ENCODE measurements at regions not wholly inside any gene's neighbourhood (a gene's known extent, or its start where the extent isn't known, plus 50 kb on each side); places are given as distances from the start of the nearest gene placed in this dataset.

DNA sequence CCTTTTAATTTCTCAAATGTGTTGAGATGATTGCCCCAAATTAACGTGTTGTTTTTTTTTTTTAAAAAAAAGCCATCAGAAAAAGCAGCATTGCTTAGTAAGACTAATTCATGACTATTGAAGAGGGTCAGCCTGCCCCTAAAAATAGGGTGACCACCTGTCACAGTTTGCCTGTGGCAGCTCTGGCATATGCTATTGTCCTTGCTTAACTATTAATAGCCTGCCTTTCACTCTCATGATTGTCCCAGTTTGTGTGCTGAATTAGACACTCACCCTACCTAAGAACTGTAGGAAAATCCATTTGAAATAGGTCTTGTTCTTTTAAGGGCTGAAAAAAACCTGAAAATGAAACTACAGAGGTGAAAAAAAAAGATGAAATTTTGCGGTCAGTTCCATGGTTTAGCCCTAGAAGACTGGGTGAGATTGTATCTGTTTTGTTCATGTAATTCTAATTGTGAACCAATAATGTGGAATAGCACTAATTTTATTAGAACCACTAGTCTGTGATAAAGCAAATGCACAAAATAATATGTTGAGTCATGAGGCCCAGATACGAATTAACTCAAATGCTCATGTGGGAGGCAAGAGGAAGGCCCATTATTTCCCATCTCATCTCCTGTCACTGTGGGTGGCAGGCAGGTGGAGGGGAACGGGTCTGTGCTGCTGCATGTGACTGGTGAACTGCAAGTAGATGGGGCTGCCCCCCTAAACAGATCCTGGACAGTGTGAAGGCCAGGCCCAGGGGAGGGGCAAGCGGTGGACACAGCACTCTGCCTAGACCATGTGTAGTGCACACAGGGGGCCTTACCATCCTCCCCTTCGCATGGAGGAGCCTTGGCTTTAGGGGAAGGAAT is 265.4 kb upstream of the NFE2L3 start:
- no peak for ATAC-seq
- TF ChIP-seq, protein P1, sequence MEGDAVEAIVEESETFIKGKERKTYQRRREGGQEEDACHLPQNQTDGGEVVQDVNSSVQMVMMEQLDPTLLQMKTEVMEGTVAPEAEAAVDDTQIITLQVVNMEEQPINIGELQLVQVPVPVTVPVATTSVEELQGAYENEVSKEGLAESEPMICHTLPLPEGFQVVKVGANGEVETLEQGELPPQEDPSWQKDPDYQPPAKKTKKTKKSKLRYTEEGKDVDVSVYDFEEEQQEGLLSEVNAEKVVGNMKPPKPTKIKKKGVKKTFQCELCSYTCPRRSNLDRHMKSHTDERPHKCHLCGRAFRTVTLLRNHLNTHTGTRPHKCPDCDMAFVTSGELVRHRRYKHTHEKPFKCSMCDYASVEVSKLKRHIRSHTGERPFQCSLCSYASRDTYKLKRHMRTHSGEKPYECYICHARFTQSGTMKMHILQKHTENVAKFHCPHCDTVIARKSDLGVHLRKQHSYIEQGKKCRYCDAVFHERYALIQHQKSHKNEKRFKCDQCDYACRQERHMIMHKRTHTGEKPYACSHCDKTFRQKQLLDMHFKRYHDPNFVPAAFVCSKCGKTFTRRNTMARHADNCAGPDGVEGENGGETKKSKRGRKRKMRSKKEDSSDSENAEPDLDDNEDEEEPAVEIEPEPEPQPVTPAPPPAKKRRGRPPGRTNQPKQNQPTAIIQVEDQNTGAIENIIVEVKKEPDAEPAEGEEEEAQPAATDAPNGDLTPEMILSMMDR (IDR thresholded peaks at IDR 0.05) = no peak
- H3K36me3 ChIP-seq (ENCODE audit: low read depth) = no peaks in the 10 kb centered on the region
- H3K4me1 ChIP-seq (ENCODE audit: low read depth) = no peaks in the 10 kb centered on the region
- H3K9me3 ChIP-seq = no peaks in the 10 kb centered on the region
- DNase-seq = no peak
- no peak overlapping the region for H3K4me3 ChIP-seq
- intact Hi-C loops (cut with DNase I, micrococcal nuclease) = loop anchor here in 1 of 2 donors (5.0 kb wide), 1 partner anchor 481 kb away; no protein-coding TSS in a partner anchor

DNA sequence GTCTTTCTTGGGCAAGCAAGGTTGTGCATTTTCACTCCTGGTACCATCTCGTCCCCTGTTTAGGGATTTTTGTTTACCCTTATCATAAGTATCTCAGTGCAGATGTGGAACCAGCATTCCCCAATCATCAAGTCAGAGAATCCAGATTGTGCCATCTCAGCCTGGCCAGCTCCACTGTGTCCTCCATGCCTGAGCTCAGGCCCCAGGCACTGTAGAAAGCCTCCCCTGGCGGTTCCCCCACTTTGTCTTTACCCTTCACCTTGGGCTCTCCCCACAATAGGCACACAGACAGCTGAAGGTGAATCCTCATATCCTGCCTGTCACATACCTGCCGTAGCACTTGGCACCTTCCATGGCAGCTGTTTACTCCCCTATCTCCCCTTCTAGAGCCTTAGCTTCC is 264.7 kb upstream of the NFE2L3 start:
- intact Hi-C loops (cut with DNase I, micrococcal nuclease) = loop anchor here in 1 of 2 donors (5.0 kb wide), 1 partner anchor 480 kb away; no protein-coding TSS in a partner anchor

DNA sequence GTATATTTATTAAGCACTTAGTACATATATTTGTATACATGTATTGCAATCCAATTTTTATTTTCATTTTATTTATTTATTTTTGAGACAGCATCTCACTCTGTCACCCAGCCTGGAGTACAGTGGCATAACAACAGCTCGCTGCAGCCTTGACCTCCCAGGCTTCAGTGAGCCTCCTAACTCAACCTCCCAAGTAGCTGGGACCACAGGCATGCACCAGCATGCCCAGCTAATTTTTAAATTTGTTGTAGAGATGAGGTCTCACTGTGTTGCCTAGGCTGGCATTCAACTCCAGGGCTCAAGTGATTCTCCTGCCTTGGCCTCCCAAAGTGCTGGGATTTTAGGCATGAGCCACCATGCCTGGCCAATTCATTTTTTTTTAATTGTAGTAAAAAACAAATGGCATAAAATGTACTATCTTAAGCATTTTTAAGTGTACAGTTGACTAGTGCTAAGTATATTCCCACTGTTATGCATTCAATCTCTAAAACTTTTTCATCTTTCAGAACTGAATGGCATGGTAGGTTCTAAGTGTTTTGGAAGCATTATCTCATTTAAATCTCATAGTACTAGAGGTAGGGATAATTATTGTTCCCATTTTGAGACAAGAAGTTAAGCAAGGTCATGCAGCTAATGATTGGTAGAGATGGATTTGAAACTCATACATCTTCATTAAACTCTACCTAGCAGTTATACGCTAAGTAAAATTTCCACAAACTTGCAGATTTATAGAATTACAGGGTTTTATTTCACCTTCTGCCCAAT is 264.0 kb upstream of the NFE2L3 start:
- H3K9me3 ChIP-seq = no peaks in the 10 kb centered on the region
- TF ChIP-seq, protein P1 (IDR thresholded peaks at IDR 0.05) = no peak
- no peak overlapping the region for H3K4me3 ChIP-seq
- no peak for DNase-seq
- intact Hi-C loops (cut with DNase I, micrococcal nuclease) = loop anchor here in 1 of 2 donors (5.0 kb wide), 1 partner anchor 479 kb away; no protein-coding TSS in a partner anchor
- ATAC-seq = no peak
- H3K36me3 ChIP-seq (ENCODE audit: low read depth) = no peaks in the 10 kb centered on the region
- no peaks in the 10 kb centered on the region for H3K4me1 ChIP-seq (ENCODE audit: low read depth)

More for the DNA sequence above, 264.7 kb upstream of the NFE2L3 start:
- no peaks in the 10 kb centered on the region for H3K9me3 ChIP-seq
- no peak overlapping the region for H3K4me3 ChIP-seq
- DNase-seq (no peak), ATAC-seq (no peak)
- no peaks in the 10 kb centered on the region for H3K4me1 ChIP-seq (ENCODE audit: low read depth)
- TF ChIP-seq, protein P1 (IDR thresholded peaks at IDR 0.05) = no peak
- no peaks in the 10 kb centered on the region for H3K36me3 ChIP-seq (ENCODE audit: low read depth)

DNA sequence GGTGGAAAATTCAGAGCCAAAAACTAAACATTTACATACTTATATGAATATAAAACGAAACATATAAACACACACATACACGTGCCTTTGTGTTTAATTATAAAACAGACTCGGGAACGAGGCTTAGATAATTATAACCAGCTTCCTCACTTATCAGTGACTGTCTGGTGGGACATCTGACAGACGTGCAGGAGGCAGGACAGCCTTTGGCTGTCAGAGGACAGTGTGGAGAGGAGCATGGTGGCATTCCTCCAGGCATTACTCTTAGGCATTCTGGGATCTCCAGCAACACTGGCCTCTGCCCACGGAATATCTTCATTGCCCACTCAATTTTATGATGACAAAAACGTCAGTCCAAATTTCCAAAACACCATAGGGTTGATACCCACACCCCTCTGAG is 262.2 kb upstream of the NFE2L3 start:
- intact Hi-C loops (cut with DNase I, micrococcal nuclease) = loop anchor here (5.0 kb wide), 2 partner anchors 473 to 478 kb away; no protein-coding TSS in a partner anchor

DNA sequence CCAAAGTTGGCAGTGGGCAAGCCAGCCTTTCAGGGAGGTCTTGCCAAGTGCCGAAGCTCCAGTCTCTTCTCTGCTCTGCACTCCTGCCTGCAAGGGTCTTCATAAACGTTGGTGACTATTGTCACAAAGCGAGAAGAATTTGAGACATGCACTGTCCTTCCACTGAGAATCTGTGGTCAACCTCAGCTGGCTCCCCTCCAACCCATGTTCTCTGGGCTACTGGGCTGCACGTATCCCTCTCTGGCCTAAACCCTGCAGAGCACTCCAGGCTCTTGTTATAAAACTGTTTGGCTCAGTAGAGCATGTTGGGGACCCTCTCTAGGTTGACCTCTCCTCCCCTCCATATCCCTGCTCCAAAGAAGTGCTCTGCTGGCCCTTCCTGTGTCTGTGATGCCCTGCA is 260.4 kb upstream of the NFE2L3 start:
- TF ChIP-seq, protein P1 (IDR thresholded peaks at IDR 0.05) = no peak
- ATAC-seq (no peak), DNase-seq (no peak)
- no peak overlapping the region for H3K4me3 ChIP-seq
- peaks cover 12% of the 10 kb centered on the region for H3K4me1 ChIP-seq (ENCODE audit: low read depth)
- intact Hi-C loops (cut with DNase I, micrococcal nuclease) = loop anchor here in 1 of 2 donors (5.0 kb wide), 1 partner anchor 471 kb away; no protein-coding TSS in a partner anchor
- H3K9me3 ChIP-seq = no peaks in the 10 kb centered on the region
- no peaks in the 10 kb centered on the region for H3K36me3 ChIP-seq (ENCODE audit: low read depth)

More for the DNA sequence above, 262.2 kb upstream of the NFE2L3 start:
- ATAC-seq = no peak
- Histone ChIP-seq H3K4me1 (ENCODE audit: low read depth) (peaks cover 3% of the 10 kb centered on the region), H3K4me3 (no peak overlapping the region), H3K36me3 (ENCODE audit: low read depth) (no peaks in the 10 kb centered on the region), H3K9me3 (no peaks in the 10 kb centered on the region)
- DNase-seq = no peak
- TF ChIP-seq, protein P1 (IDR thresholded peaks at IDR 0.05) = no peak
